OCI-LY1 (cell line): ENCODE measurements at regions not wholly inside any gene's neighbourhood (a gene's known extent, or its start where the extent isn't known, plus 50 kb on each side); places are given as distances from the start of the nearest gene placed in this dataset.

Experiments
- H2AFZ ChIP-seq: fragments of 200-600 bp; sonication (generic), shearing (Covaris generic); 2 replicates; pipeline ENCODE4 v1.6.0; 2014; ENCODE audit warnings: antibody characterized with exemption, mild to moderate bottlenecking, low read length
- H3F3A ChIP-seq: fragments of 200-600 bp; sonication (generic), shearing (Covaris generic); 2 replicates; pipeline ENCODE4 v1.6.0; 2014; ENCODE audit warnings: mild to moderate bottlenecking, antibody characterized with exemption, low read length, moderate library complexity; ENCODE audit not compliant: insufficient read depth
- H3K27ac ChIP-seq: fragments of 200-600 bp; sonication (generic); 2 replicates; pipeline ENCODE4 v1.5.1; 2014; ENCODE audit warnings: low read length, mixed run types, mild to moderate bottlenecking, low read depth; ENCODE audit not compliant: poor library complexity, severe bottlenecking
- H3K27me3 ChIP-seq: fragments of 200-600 bp; sonication (generic); 2 replicates; pipeline ENCODE4 v1.6.0; 2014; ENCODE audit warnings: antibody characterized with exemption, mild to moderate bottlenecking, low read length, moderate library complexity; ENCODE audit not compliant: insufficient read depth
- H3K36me3 ChIP-seq: fragments of 200-600 bp; sonication (generic); 2 replicates; pipeline ENCODE4 v1.6.1; 2014; ENCODE audit warnings: mild to moderate bottlenecking, antibody characterized with exemption, low read length, moderate library complexity, mixed read lengths; ENCODE audit not compliant: insufficient read depth
- H3K4me1 ChIP-seq: fragments of 200-600 bp; sonication (generic); 2 replicates; pipeline ENCODE4 v1.5.1; 2014; ENCODE audit warnings: mild to moderate bottlenecking, low read length, moderate library complexity; ENCODE audit not compliant: insufficient read depth, severe bottlenecking
- H3K4me2 ChIP-seq: fragments of 200-600 bp; sonication (generic), shearing (Covaris generic); 2 replicates; pipeline ENCODE4 v1.6.1; 2014; ENCODE audit warnings: low read length
- H3K4me3 ChIP-seq: fragments of 200-600 bp; sonication (generic); 2 replicates; pipeline ENCODE4 v1.5.1; 2014; ENCODE audit warnings: low read length, low read depth, mild to moderate bottlenecking, mixed read lengths; ENCODE audit not compliant: poor library complexity, severe bottlenecking
- H3K79me2 ChIP-seq: fragments of 200-600 bp; shearing (Covaris generic); 2 replicates; pipeline ENCODE4 v1.6.1; 2016; ENCODE audit warnings: mixed run types, low read length, mixed read lengths; ENCODE audit not compliant: insufficient read depth
- H3K9ac ChIP-seq: fragments of 200-600 bp; sonication (generic), shearing (Covaris generic); 2 replicates; pipeline ENCODE4 v1.6.1; 2014; ENCODE audit warnings: mild to moderate bottlenecking, low read length, mixed read lengths
- H3K9me2 ChIP-seq: fragments of 200-600 bp; sonication (generic), shearing (Covaris generic); 2 replicates; pipeline ENCODE4 v1.6.1; 2014; ENCODE audit warnings: low read depth, mild to moderate bottlenecking, low read length, mixed read lengths
- H3K9me3 ChIP-seq: fragments of 200-600 bp; shearing (Covaris generic); 2 replicates; pipeline ENCODE4 v1.6.1; 2014; ENCODE audit warnings: low read length, mixed read lengths
- H4K20me1 ChIP-seq: fragments of 200-600 bp; sonication (generic), shearing (Covaris generic); 2 replicates; pipeline ENCODE4 v1.6.0; 2016; ENCODE audit warnings: mild to moderate bottlenecking, low read length; ENCODE audit not compliant: insufficient read depth
- CTCF ChIP-seq: fragments of 200-600 bp; sonication (generic), shearing (Covaris generic); IDR thresholded peaks from 2 replicates; pipeline ENCODE4 v1.5.1; 2017; ENCODE audit warnings: mild to moderate bottlenecking, antibody characterized with exemption, low read length, moderate library complexity, mixed read lengths
- EZH2 ChIP-seq: fragments of 200-600 bp; sonication (generic), shearing (Covaris generic); IDR thresholded peaks from 2 replicates; pipeline ENCODE4 v1.8.0; 2017; ENCODE audit warnings: borderline replicate concordance, mixed run types, mild to moderate bottlenecking, antibody characterized with exemption, low read length, moderate library complexity, mixed read lengths

GRCh38 chr13:34462843-34463242, 479.2 kb upstream of the NBEA start:
- Histone ChIP-seq H3K27me3 (no peaks in the 10 kb centered on the region), H3F3A (no peaks in the 10 kb centered on the region), H2AFZ (no peak overlapping the region), H3K4me3 (no peak overlapping the region), H4K20me1 (no peaks in the 10 kb centered on the region), H3K9ac (no peak overlapping the region), H3K9me3 (no peaks in the 10 kb centered on the region), H3K36me3 (no peaks in the 10 kb centered on the region), H3K9me2 (no peaks in the 10 kb centered on the region), H3K4me1 (no peaks in the 10 kb centered on the region), H3K4me2 (no peak overlapping the region), H3K79me2 (no peaks in the 10 kb centered on the region), H3K27ac (no peak overlapping the region)
- TF ChIP-seq EZH2 = no peak
- no peak for TF ChIP-seq CTCF

DNA sequence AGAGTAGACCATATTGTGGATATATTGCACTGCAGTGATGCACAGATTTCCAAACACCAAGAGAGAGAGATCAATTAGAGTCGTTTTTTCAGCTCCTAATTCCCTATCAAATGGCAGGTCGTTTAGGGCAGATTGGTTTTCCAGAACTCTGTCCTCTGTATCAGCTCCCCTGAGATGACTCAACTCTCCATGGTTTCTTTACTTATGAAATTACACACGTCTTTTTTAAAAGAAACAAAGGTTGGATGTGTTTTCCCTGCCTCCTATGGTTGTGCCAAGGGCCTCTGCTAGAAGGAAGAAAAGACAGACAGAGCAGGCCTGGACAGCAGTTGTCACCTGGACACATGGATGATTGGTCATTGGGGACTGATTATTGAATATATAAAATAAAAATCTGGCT, 478.1 kb upstream of the NBEA start:
- Histone ChIP-seq H3K36me3 (no peaks in the 10 kb centered on the region), H3F3A (no peaks in the 10 kb centered on the region), H3K9me3 (no peaks in the 10 kb centered on the region), H3K4me2 (no peak overlapping the region), H3K9me2 (no peaks in the 10 kb centered on the region), H3K27ac (no peak overlapping the region), H3K4me1 (no peaks in the 10 kb centered on the region), H3K9ac (no peak overlapping the region), H3K27me3 (no peaks in the 10 kb centered on the region), H4K20me1 (no peaks in the 10 kb centered on the region), H3K4me3 (no peak overlapping the region), H3K79me2 (no peaks in the 10 kb centered on the region), H2AFZ (no peak overlapping the region)
- TF ChIP-seq EZH2 = no peak
- TF ChIP-seq CTCF = no peak

DNA sequence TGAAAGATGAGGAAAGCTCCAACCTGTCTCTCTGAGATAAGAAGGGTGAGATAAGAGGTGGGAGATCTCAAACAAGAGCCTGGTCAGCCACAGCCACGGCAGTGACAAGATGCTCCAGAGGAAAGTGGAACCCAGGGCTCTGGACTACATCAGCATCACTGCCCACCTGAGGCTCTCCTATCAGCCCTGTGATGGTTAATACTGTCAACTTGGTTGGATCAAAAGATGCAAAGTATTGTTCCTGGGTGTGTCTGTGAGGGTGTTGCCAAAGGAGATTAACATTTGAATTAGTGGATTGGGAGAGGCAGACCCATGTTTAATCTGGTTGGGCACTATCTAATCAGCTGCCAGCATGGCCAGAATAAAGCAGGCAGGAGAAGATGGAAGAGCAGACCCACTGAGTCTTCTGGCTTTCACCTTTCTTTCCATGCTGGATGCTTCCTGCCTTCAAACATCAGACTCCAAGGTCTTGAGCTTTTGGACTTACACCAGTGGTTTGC, 476.6 kb upstream of the NBEA start:
- Histone ChIP-seq H3K79me2 (no peaks in the 10 kb centered on the region), H3F3A (no peaks in the 10 kb centered on the region), H3K4me3 (no peak overlapping the region), H4K20me1 (no peaks in the 10 kb centered on the region), H3K9me3 (no peaks in the 10 kb centered on the region), H3K27me3 (no peaks in the 10 kb centered on the region), H3K9me2 (no peaks in the 10 kb centered on the region), H3K36me3 (no peaks in the 10 kb centered on the region), H3K4me2 (no peak overlapping the region), H3K27ac (no peak overlapping the region), H3K9ac (no peak overlapping the region), H3K4me1 (no peaks in the 10 kb centered on the region), H2AFZ (no peak overlapping the region)
- TF ChIP-seq CTCF (no peak), EZH2 (no peak)
